ENCODE measurements at regions not wholly inside any gene's neighbourhood (a gene's known extent, or its start where the extent isn't known, plus 50 kb on each side); places are given as distances from the start of the nearest gene placed in this dataset.

- TF ChIP-seq CTCF (IDR thresholded peaks at IDR 0.05 in 2 of 3, conservative IDR thresholded peaks at IDR 0.05 in 1 of 3; ENCODE audit: control insufficient read depth in 2 of 3, extremely low read depth in 1 of 3, insufficient read depth in 1 of 3, low read depth in 3 of 3, low read length in 3 of 3) (no peak), USF1 (IDR thresholded peaks at IDR 0.05; ENCODE audit: borderline replicate concordance, extremely low read length, insufficient read depth, low read depth, low read length) (no peak), SP1 (IDR thresholded peaks at IDR 0.05; ENCODE audit: low read depth, low read length) (no peak), EZH2 (IDR thresholded peaks at IDR 0.05; ENCODE audit: borderline replicate concordance, control insufficient read depth, low read depth, low read length) (no peak), MAX (IDR thresholded peaks at IDR 0.05; ENCODE audit: low read depth, low read length) (no peak), RCOR1 (conservative IDR thresholded peaks at IDR 0.05; ENCODE audit: low read depth, low read length) (no peak), POLR2AphosphoS5 (IDR thresholded peaks at IDR 0.05; ENCODE audit: low read length) (no peak), GABPA (IDR thresholded peaks at IDR 0.05; ENCODE audit: low read depth) (no peak), NFYB (IDR thresholded peaks at IDR 0.05; ENCODE audit: insufficient read depth, low read depth, low read length) (no peak), EP300 (IDR thresholded peaks at IDR 0.05; ENCODE audit: borderline replicate concordance in 1 of 2, control insufficient read depth in 1 of 2, low read depth in 2 of 2, low read length in 2 of 2) (no peak), USF2 (IDR thresholded peaks at IDR 0.05; ENCODE audit: borderline replicate concordance, low read depth, low read length) (no peak), CEBPZ (IDR thresholded peaks at IDR 0.05; ENCODE audit: low read depth, low read length) (no peak), PBX3 (IDR thresholded peaks at IDR 0.05; ENCODE audit: insufficient replicate concordance, low read depth, low read length) (no peak)
These were observed 360.1 kb upstream of the CHD6 start for GRCh38 chr20:41978246-41978790.
